22Rv1 (cell line): ENCODE measurements at regions not wholly inside any gene's neighbourhood (a gene's known extent, or its start where the extent isn't known, plus 50 kb on each side); places are given as distances from the start of the nearest gene placed in this dataset.

ENCODE experiments used
- ZFX ChIP-seq: fragments of 450-650 bp; IDR thresholded peaks from 2 replicates; pipeline ENCODE4 v1.6.1; 2017; ENCODE audit warnings: antibody characterized with exemption, borderline replicate concordance
- TF ChIP-seq, protein P1 (sequence below): fragments of 450-650 bp; IDR thresholded peaks from 2 replicates; pipeline ENCODE4 v1.5.1; 2017; ENCODE audit warnings: mild to moderate bottlenecking

DNA sequence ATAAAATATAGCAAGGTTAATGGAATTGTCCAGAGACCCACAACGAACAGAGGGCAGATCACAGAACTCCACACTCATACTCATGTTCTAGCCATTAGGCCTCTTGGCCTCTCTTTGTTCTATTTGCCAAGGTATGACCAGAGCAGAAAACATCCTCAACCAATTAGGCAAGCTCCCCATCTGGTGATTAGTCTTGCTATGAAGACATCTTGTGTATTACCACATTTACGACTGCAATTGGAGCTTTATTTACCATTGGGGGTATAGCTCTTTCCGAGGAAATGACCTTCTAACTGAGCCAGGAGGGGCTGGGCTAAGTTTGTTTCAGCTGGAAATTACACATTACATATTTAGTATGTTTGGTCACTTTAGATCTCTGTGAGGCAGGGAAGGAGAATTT lies 593.9 kb downstream of the CD109 start:
- TF ChIP-seq, protein P1, sequence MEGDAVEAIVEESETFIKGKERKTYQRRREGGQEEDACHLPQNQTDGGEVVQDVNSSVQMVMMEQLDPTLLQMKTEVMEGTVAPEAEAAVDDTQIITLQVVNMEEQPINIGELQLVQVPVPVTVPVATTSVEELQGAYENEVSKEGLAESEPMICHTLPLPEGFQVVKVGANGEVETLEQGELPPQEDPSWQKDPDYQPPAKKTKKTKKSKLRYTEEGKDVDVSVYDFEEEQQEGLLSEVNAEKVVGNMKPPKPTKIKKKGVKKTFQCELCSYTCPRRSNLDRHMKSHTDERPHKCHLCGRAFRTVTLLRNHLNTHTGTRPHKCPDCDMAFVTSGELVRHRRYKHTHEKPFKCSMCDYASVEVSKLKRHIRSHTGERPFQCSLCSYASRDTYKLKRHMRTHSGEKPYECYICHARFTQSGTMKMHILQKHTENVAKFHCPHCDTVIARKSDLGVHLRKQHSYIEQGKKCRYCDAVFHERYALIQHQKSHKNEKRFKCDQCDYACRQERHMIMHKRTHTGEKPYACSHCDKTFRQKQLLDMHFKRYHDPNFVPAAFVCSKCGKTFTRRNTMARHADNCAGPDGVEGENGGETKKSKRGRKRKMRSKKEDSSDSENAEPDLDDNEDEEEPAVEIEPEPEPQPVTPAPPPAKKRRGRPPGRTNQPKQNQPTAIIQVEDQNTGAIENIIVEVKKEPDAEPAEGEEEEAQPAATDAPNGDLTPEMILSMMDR = no peak
- TF ChIP-seq ZFX = no peak
